Stimulated activated naive CD4-positive, alpha-beta T cell treated with Interleukin-2 at 50 U/mL for 16 hours (primary cell): ENCODE measurements at regions not wholly inside any gene's neighbourhood (a gene's known extent, or its start where the extent isn't known, plus 50 kb on each side); places are given as distances from the start of the nearest gene placed in this dataset.

ENCODE experiments used
- DNase-seq: peaks from one replicate; lab custom pipeline; 2025; lab: John Stamatoyannopoulos, UW

- no peak for DNase-seq
Measured at GRCh38 chr14:96638041-96638855, 136.1 kb downstream of the PAPOLA start.

- no peak for DNase-seq
Measured at GRCh38 chr14:96639550-96639949, 137.4 kb downstream of the PAPOLA start.

- no peak for DNase-seq
Measured at GRCh38 chr14:96648506-96649326, 146.5 kb downstream of the PAPOLA start.

- DNase-seq = no peak
Measured at GRCh38 chr14:96649327-96649601, 147.1 kb downstream of the PAPOLA start.

GRCh38 chr14:96653597-96653996 is 143.6 kb upstream of the VRK1 start:
- no peak for DNase-seq

GRCh38 chr14:96658611-96659010 is 138.6 kb upstream of the VRK1 start:
- DNase-seq = no peak

GRCh38 chr14:96660123-96660522 is 137.1 kb upstream of the VRK1 start:
- no peak for DNase-seq

- DNase-seq = no peak
Measured at GRCh38 chr14:96660667-96661066, 136.5 kb upstream of the VRK1 start.

GRCh38 chr14:96661244-96661969 is 135.8 kb upstream of the VRK1 start:
- no peak for DNase-seq

GRCh38 chr14:96662116-96662970 is 134.8 kb upstream of the VRK1 start:
- DNase-seq = no peak

- no peak for DNase-seq
Measured at GRCh38 chr14:96663076-96663475, 134.1 kb upstream of the VRK1 start.

GRCh38 chr14:96663491-96664067 is 133.6 kb upstream of the VRK1 start:
- no peak for DNase-seq

- no peak for DNase-seq
Measured at GRCh38 chr14:96666088-96666487, 131.1 kb upstream of the VRK1 start.

GRCh38 chr14:96670391-96670790 is 126.8 kb upstream of the VRK1 start:
- no peak for DNase-seq

- DNase-seq = no peak
Measured at GRCh38 chr14:96671218-96671617, 126.0 kb upstream of the VRK1 start.

GRCh38 chr14:96673706-96674105 is 123.5 kb upstream of the VRK1 start:
- DNase-seq = no peak

GRCh38 chr14:96674121-96674520 is 123.1 kb upstream of the VRK1 start:
- no peak for DNase-seq

- DNase-seq = no peak
Measured at GRCh38 chr14:96676166-96676565, 121.0 kb upstream of the VRK1 start.

- DNase-seq = no peak
Measured at GRCh38 chr14:96681829-96682228, 115.4 kb upstream of the VRK1 start.

GRCh38 chr14:96682401-96682800 is 114.8 kb upstream of the VRK1 start:
- DNase-seq = no peak

- no peak for DNase-seq
Measured at GRCh38 chr14:96683562-96684289, 113.5 kb upstream of the VRK1 start.
